PC-3 (cell line): ENCODE measurements at regions not wholly inside any gene's neighbourhood (a gene's known extent, or its start where the extent isn't known, plus 50 kb on each side); places are given as distances from the start of the nearest gene placed in this dataset.
A peak's percentile ranks its signal among the peaks of the same experiment; 100 is the strongest.

Experiments
- ATAC-seq: fragments of 200-7000 bp; cut with Tn5 transposase; 2 replicates; pipeline ENCODE4 v1.9.1; 2020; ENCODE audit warnings: mild to moderate bottlenecking, moderate library complexity
- BruUV-seq: library from RNA; stranded (reverse); fragments of 400-500 nt; replicated peaks from 2 replicates; lab custom pipeline; 2021; lab: Mats Ljungman, UMichigan
- CTCF ChIA-PET: fragments of 300-600 bp; sonication (Branson Sonifier 250); formaldehyde crosslinking; loops from one replicate; lab custom pipeline; 2022; ENCODE audit warnings: antibody characterized with exemption; lab: Charles Lee
- POLR2A ChIA-PET: fragments of 300-600 bp; sonication (Branson Sonifier 250); formaldehyde crosslinking; loops from one replicate; lab custom pipeline; 2022; ENCODE audit warnings: antibody characterized with exemption; ENCODE audit not compliant: unreplicated experiment; lab: Charles Lee
- DNase-seq: peaks from one replicate; pipeline ENCODE4 v3.0.0-alpha.2; 2015
- H2AFZ ChIP-seq: fragments of 300-600 bp; sonication (generic); 2 replicates; pipeline ENCODE4 v1.6.0; 2016; ENCODE audit warnings: antibody characterized with exemption, low read length
- H3F3A ChIP-seq: fragments of 300-600 bp; sonication (generic); one replicate; pipeline ENCODE4 v1.6.0; 2017; ENCODE audit warnings: antibody characterized with exemption, low read length, control low read depth, mild to moderate bottlenecking; ENCODE audit not compliant: unreplicated experiment
- H3K27ac ChIP-seq: fragments of 300-600 bp; sonication (generic); 2 replicates; pipeline ENCODE4 v1.5.1; 2016; ENCODE audit warnings: mild to moderate bottlenecking, low read length
- H3K27me3 ChIP-seq: fragments of 300-600 bp; sonication (generic); 2 replicates; pipeline ENCODE4 v1.6.1; 2016; ENCODE audit warnings: low read length, mixed read lengths
- H3K36me3 ChIP-seq: fragments of 300-600 bp; sonication (generic); 2 replicates; pipeline ENCODE4 v1.6.1; 2016; ENCODE audit warnings: low read depth, mixed run types, low read length, mixed read lengths
- H3K4me1 ChIP-seq: fragments of 300-600 bp; sonication (generic); 2 replicates; pipeline ENCODE4 v1.5.1; 2016; ENCODE audit warnings: low read length; ENCODE audit not compliant: insufficient read depth
- H3K4me2 ChIP-seq: fragments of 300-600 bp; sonication (generic); 2 replicates; pipeline ENCODE4 v1.6.0; 2016; ENCODE audit warnings: low read length
- H3K4me3 ChIP-seq: fragments of 300-600 bp; sonication (generic); 2 replicates; pipeline ENCODE4 v1.5.1; 2016; ENCODE audit warnings: mild to moderate bottlenecking, low read length, mixed read lengths
- H3K79me2 ChIP-seq: fragments of 300-600 bp; sonication (generic); 2 replicates; pipeline ENCODE4 v1.6.1; 2017; ENCODE audit warnings: low read length, mixed read lengths
- H3K9ac ChIP-seq: fragments of 300-600 bp; sonication (generic); 2 replicates; pipeline ENCODE4 v1.6.0; 2016; ENCODE audit warnings: mild to moderate bottlenecking, low read length
- H3K9me2 ChIP-seq: fragments of 300-600 bp; sonication (generic); replicated peaks from 2 replicates; pipeline ENCODE4 v1.6.1; 2016; ENCODE audit warnings: mixed run types, low read length, mixed read lengths
- H3K9me3 ChIP-seq: fragments of 300-600 bp; sonication (generic); 2 replicates; pipeline ENCODE4 v1.6.1; 2016; ENCODE audit warnings: low read length, mixed read lengths
- H4K20me1 ChIP-seq: fragments of 300-600 bp; sonication (generic); 2 replicates; pipeline ENCODE4 v1.6.1; 2016; ENCODE audit warnings: low read length, mixed read lengths
- CTCF ChIP-seq: fragments of 300-600 bp; sonication (generic); conservative IDR thresholded peaks from 2 replicates; pipeline ENCODE4 v1.5.1; 2017; ENCODE audit warnings: antibody characterized with exemption, low read depth, mild to moderate bottlenecking, low read length
- EZH2 ChIP-seq: fragments of 300-600 bp; sonication (generic); IDR thresholded peaks from one replicate; pipeline ENCODE4 v1.6.1; 2017; ENCODE audit warnings: antibody characterized with exemption, mild to moderate bottlenecking, low read length; ENCODE audit not compliant: unreplicated experiment
- EZH2phosphoT487 ChIP-seq: fragments of 300-600 bp; sonication (generic); IDR thresholded peaks from 2 replicates; pipeline ENCODE4 v1.6.1; 2018; ENCODE audit warnings: mild to moderate bottlenecking, antibody characterized with exemption, low read length, borderline replicate concordance
- intact Hi-C: fragments of 100-400 bp; cut with micrococcal nuclease; formaldehyde crosslinking; loops from 2 replicates; pipeline ENCODE4 v1.9.0; 2023

GRCh38 chr9:79945016-79945415 is 373.3 kb downstream of the TLE4 start:
- TF ChIP-seq EZH2phosphoT487 (no peak), CTCF (0 out of 2 replicates have a peak, but pooled peaks have one; percentile 11)
- BruUV-seq = no TSS peak
- H4K20me1 ChIP-seq = no peaks in the 10 kb centered on the region

DNA sequence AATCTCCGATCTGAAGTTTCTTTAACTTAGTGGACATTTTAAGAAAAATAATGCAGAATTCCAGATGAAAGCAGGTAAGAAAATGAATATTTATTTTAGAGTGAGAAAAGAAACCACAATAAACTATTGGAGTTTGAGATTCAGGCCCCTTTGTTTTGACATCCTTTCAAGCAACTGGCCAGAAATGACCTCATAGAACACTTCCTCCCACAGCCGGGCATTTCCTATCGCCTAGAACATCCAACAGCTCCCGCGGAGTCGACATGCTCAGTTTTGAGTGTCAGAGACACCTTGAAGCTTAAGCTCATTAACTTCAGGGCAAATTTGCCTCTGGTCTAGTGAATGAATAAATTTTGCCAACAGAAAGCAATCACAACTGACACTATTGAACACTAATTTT is 369.2 kb downstream of the TLE4 start:
- H3K9me3 ChIP-seq = no peaks in the 10 kb centered on the region
- H2AFZ ChIP-seq = no peak overlapping the region
- POLR2A ChIA-PET = no interaction called here
- H3K27ac ChIP-seq = no peak overlapping the region
- peaks cover 9% of the 10 kb centered on the region; the same call in 1 of the 2 replicates for H3K4me1 ChIP-seq
- no peak overlapping the region for H3K4me3 ChIP-seq
- no peaks in the 10 kb centered on the region for H3K9me2 ChIP-seq
- 0 out of 2 replicates have a peak, but pooled peaks cover 3% of the 10 kb centered on the region for H3K27me3 ChIP-seq
- no peak overlapping the region for H3K9ac ChIP-seq
- H3F3A ChIP-seq = no peaks in the 10 kb centered on the region
- DNase-seq = no peak
- H3K79me2 ChIP-seq = no peaks in the 10 kb centered on the region
- CTCF ChIA-PET = no interaction called here
- TF ChIP-seq CTCF = no peak
- no peak for TF ChIP-seq EZH2
- TF ChIP-seq EZH2phosphoT487 = no peak
- intact Hi-C loops = loop anchor here (10.0 kb wide), 1 partner anchor 466 kb away; no protein-coding TSS in a partner anchor
- H3K4me2 ChIP-seq = no peak overlapping the region
- no peaks in the 10 kb centered on the region for H4K20me1 ChIP-seq
- no peaks in the 10 kb centered on the region for H3K36me3 ChIP-seq
- BruUV-seq = no TSS peak
- ATAC-seq = no peak

More at GRCh38 chr9:79945016-79945415, 373.3 kb downstream of the TLE4 start:
- Histone ChIP-seq H3K79me2 (no peaks in the 10 kb centered on the region), H3K4me3 (no peak overlapping the region), H3K4me2 (no peak overlapping the region), H3K36me3 (no peaks in the 10 kb centered on the region), H3K9ac (no peak overlapping the region), H3K4me1 (peaks cover 9% of the 10 kb centered on the region; the same call in 1 of the 2 replicates), H3K9me2 (no peaks in the 10 kb centered on the region), H3F3A (no peaks in the 10 kb centered on the region), H2AFZ (no peak overlapping the region), H3K27me3 (no peaks in the 10 kb centered on the region), H3K27ac (no peak overlapping the region), H3K9me3 (no peaks in the 10 kb centered on the region)
- ChIA-PET CTCF (no interaction called here), POLR2A (no interaction called here)
- DNase-seq (no peak), ATAC-seq (peak; percentile 22)
- intact Hi-C loops = loop anchor here (2.0 to 10.0 kb wide), 2 partner anchors 374 to 470 kb away; partner anchors contain the start of gene TLE4

- POLR2A ChIA-PET = no interaction called here
- no peak overlapping the region for H3K4me3 ChIP-seq
- CTCF ChIA-PET = no interaction called here
Observed at GRCh38 chr9:79939819-79940218, 368.1 kb downstream of the TLE4 start.

More at GRCh38 chr9:79939819-79940218, 368.1 kb downstream of the TLE4 start:
- Histone ChIP-seq H3K27ac (no peak overlapping the region), H3K4me1 (no peaks in the 10 kb centered on the region), H3F3A (no peaks in the 10 kb centered on the region), H2AFZ (no peak overlapping the region), H3K36me3 (no peaks in the 10 kb centered on the region), H3K9ac (no peak overlapping the region), H3K27me3 (peaks cover 7% of the 10 kb centered on the region; the same call in 1 of the 2 replicates), H3K9me2 (no peaks in the 10 kb centered on the region), H3K4me2 (no peak overlapping the region), H3K79me2 (no peaks in the 10 kb centered on the region), H3K9me3 (no peaks in the 10 kb centered on the region), H4K20me1 (no peaks in the 10 kb centered on the region)
- no peak for ATAC-seq
- no TSS peak for BruUV-seq
- DNase-seq = no peak
- TF ChIP-seq EZH2 (no peak), EZH2phosphoT487 (no peak), CTCF (no peak)
- intact Hi-C loops = loop anchor here (10.0 kb wide), 1 partner anchor 465 kb away; no protein-coding TSS in a partner anchor
